ENCODE measurements at regions not wholly inside any gene's neighbourhood (a gene's known extent, or its start where the extent isn't known, plus 50 kb on each side); places are given as distances from the start of the nearest gene placed in this dataset.

GRCh38 chr10:76700241-76700640 lies 937.4 kb downstream of the KCNMA1 start:
- H3K4me3 ChIP-seq (ENCODE audit: control insufficient read depth, low read depth, low read length), result no peak overlapping the region
- TF ChIP-seq CTCF (IDR thresholded peaks at IDR 0.05; ENCODE audit: control insufficient read depth, insufficient read depth, low read depth, low read length, missing control alignments), result no peak
- no peak for DNase-seq (ENCODE audit: low read depth)

GRCh38 chr10:76697923-76698322 lies 939.7 kb downstream of the KCNMA1 start:
- no peak overlapping the region for H3K4me3 ChIP-seq (ENCODE audit: control insufficient read depth, low read depth, low read length)
- no peak for DNase-seq (ENCODE audit: low read depth)
- TF ChIP-seq CTCF (IDR thresholded peaks at IDR 0.05; ENCODE audit: control insufficient read depth, insufficient read depth, low read depth, low read length, missing control alignments), result no peak

GRCh38 chr10:76695069-76695468 lies 942.5 kb downstream of the KCNMA1 start:
- no peak for DNase-seq (ENCODE audit: low read depth)
- H3K4me3 ChIP-seq (ENCODE audit: control insufficient read depth, low read depth, low read length), result no peak overlapping the region
- TF ChIP-seq CTCF (IDR thresholded peaks at IDR 0.05; ENCODE audit: control insufficient read depth, insufficient read depth, low read depth, low read length, missing control alignments), result no peak

GRCh38 chr10:76686201-76686600 lies 951.4 kb downstream of the KCNMA1 start:
- DNase-seq (ENCODE audit: low read depth), result no peak
- H3K4me3 ChIP-seq (ENCODE audit: control insufficient read depth, low read depth, low read length), result no peak overlapping the region
- no peak for TF ChIP-seq CTCF (IDR thresholded peaks at IDR 0.05; ENCODE audit: control insufficient read depth, insufficient read depth, low read depth, low read length, missing control alignments)

- no peak for TF ChIP-seq CTCF (IDR thresholded peaks at IDR 0.05; ENCODE audit: control insufficient read depth, insufficient read depth, low read depth, low read length, missing control alignments)
- DNase-seq (ENCODE audit: low read depth), result no peak
- no peak overlapping the region for H3K4me3 ChIP-seq (ENCODE audit: control insufficient read depth, low read depth, low read length)
These were observed 952.6 kb downstream of the KCNMA1 start for GRCh38 chr10:76684968-76685367.

GRCh38 chr10:76681153-76681552 lies 956.5 kb downstream of the KCNMA1 start:
- no peak for TF ChIP-seq CTCF (IDR thresholded peaks at IDR 0.05; ENCODE audit: control insufficient read depth, insufficient read depth, low read depth, low read length, missing control alignments)
- DNase-seq (ENCODE audit: low read depth), result no peak
- H3K4me3 ChIP-seq (ENCODE audit: control insufficient read depth, low read depth, low read length), result no peak overlapping the region

- H3K4me3 ChIP-seq (ENCODE audit: control insufficient read depth, low read depth, low read length), result no peak overlapping the region
- TF ChIP-seq CTCF (IDR thresholded peaks at IDR 0.05; ENCODE audit: control insufficient read depth, insufficient read depth, low read depth, low read length, missing control alignments), result no peak
- no peak for DNase-seq (ENCODE audit: low read depth)
These were observed 958.6 kb downstream of the KCNMA1 start for GRCh38 chr10:76679030-76679429.
